Endothelial cell (in vitro differentiated cells): ENCODE measurements at regions not wholly inside any gene's neighbourhood (a gene's known extent, or its start where the extent isn't known, plus 50 kb on each side); places are given as distances from the start of the nearest gene placed in this dataset.

ENCODE experiments used
- DNase-seq: peaks from one replicate; pipeline ENCODE4 v3.0.0; 2021; ENCODE audit warnings: low spot score
- H3K27ac Mint-ChIP-seq: one replicate; pipeline ENCODE4 v1.8.0; 2021; ENCODE audit warnings: mixed read lengths, inconsistent platforms; ENCODE audit not compliant: unreplicated experiment
- H3K27me3 Mint-ChIP-seq: one replicate; pipeline ENCODE4 v1.8.0; 2021; ENCODE audit warnings: mild to moderate bottlenecking, moderate library complexity, mixed read lengths, inconsistent platforms; ENCODE audit not compliant: unreplicated experiment
- H3K36me3 Mint-ChIP-seq: one replicate; pipeline ENCODE4 v1.8.0; 2021; ENCODE audit warnings: mild to moderate bottlenecking, low read depth, mixed read lengths, inconsistent platforms; ENCODE audit not compliant: unreplicated experiment
- H3K4me1 Mint-ChIP-seq: one replicate; pipeline ENCODE4 v1.8.0; 2021; ENCODE audit warnings: mild to moderate bottlenecking, mixed read lengths, inconsistent platforms; ENCODE audit not compliant: unreplicated experiment
- H3K4me3 Mint-ChIP-seq: one replicate; pipeline ENCODE4 v1.8.0; 2021; ENCODE audit warnings: mild to moderate bottlenecking, mixed read lengths, inconsistent platforms; ENCODE audit not compliant: unreplicated experiment
- H3K9me3 Mint-ChIP-seq: one replicate; pipeline ENCODE4 v1.8.0; 2021; ENCODE audit warnings: mixed read lengths, inconsistent platforms; ENCODE audit not compliant: unreplicated experiment
- CTCF ChIP-seq: fragments of 200-600 bp; sonication (generic); IDR thresholded peaks from one replicate; pipeline ENCODE4 v1.5.0; 2021; ENCODE audit warnings: antibody characterized with exemption; ENCODE audit not compliant: unreplicated experiment

- no peak for DNase-seq
- no peak overlapping the region for H3K27ac Mint-ChIP-seq
- no peak for TF ChIP-seq CTCF
- no peak overlapping the region for H3K4me3 Mint-ChIP-seq
- H3K27me3 Mint-ChIP-seq: no peaks in the 10 kb centered on the region
- H3K9me3 Mint-ChIP-seq: no peaks in the 10 kb centered on the region
- no peaks in the 10 kb centered on the region for H3K4me1 Mint-ChIP-seq
- no peaks in the 10 kb centered on the region for H3K36me3 Mint-ChIP-seq
Observed at GRCh38 chr7:54864663-54865062, 105.7 kb upstream of the SEC61G start.

DNA sequence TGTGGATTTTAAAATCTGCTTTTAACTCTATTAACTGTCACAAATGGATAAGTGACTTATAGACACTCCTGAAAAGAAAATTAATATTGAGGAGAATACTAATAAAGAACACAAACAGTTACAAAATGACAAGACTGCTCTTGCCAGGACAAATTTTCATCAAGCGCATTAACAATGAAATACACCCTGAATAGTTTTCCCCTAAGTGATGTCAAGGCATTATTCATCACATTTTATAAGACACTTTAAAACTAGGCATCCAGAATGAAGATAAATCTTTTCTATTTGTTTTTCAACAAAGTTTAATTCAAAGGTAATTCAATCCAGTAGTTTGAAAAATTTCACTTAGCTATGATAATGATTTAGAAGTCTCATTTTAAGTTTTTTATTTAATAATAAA lies 110.5 kb upstream of the SEC61G start:
- no peak overlapping the region for H3K4me3 Mint-ChIP-seq
- no peak for TF ChIP-seq CTCF
- no peak overlapping the region for H3K27ac Mint-ChIP-seq
- no peaks in the 10 kb centered on the region for H3K9me3 Mint-ChIP-seq
- DNase-seq: no peak
- H3K4me1 Mint-ChIP-seq: no peaks in the 10 kb centered on the region
- no peaks in the 10 kb centered on the region for H3K27me3 Mint-ChIP-seq
- no peaks in the 10 kb centered on the region for H3K36me3 Mint-ChIP-seq

DNA sequence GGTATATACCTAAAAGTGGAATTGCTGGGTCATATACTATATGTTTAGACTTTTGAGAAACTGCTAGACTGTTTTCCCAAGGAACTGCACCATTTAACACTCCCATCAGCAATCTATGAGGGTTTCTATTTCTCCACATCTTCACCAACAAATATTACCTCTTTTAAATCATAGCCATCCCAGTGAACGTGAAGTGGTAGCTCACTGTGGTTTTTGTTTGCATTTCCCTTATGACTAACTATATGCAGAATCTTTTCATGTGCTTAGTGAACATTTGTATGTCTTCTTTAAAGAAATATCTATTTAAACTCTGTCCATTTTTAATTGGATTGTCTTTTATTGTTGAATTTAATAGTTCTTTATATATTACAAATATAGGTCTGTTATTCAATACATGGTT lies 115.8 kb upstream of the SEC61G start:
- Mint-ChIP-seq H3K4me1 (peaks cover 3% of the 10 kb centered on the region), H3K27ac (no peak overlapping the region), H3K9me3 (no peaks in the 10 kb centered on the region), H3K36me3 (no peaks in the 10 kb centered on the region), H3K27me3 (peaks cover 3% of the 10 kb centered on the region), H3K4me3 (no peak overlapping the region)
- DNase-seq: no peak
- no peak for TF ChIP-seq CTCF

DNA sequence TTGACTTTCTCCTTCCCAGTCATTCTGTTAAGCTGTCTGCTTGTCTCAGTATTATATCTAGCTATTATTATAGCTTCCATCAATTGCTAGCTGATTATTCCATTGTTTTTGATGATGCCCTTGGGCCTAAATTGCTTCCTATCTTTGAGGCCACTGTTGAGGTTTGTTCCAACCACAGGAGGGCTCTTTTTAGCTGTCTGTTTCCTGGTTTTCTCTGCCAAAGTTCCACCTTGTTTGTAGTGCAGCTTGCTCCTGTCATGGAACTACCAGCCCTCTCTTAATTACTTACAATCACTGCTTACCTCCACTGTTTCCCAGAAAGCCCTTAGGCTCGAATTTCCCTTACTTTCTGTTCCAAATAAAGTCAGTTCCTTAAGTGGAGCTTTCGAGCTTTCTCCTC lies 118.7 kb upstream of the SEC61G start:
- Mint-ChIP-seq H3K4me1 (peaks cover 3% of the 10 kb centered on the region), H3K9me3 (no peaks in the 10 kb centered on the region), H3K36me3 (no peaks in the 10 kb centered on the region), H3K27ac (no peak overlapping the region), H3K27me3 (peaks cover 3% of the 10 kb centered on the region), H3K4me3 (no peak overlapping the region)
- no peak for TF ChIP-seq CTCF
- no peak for DNase-seq

DNA sequence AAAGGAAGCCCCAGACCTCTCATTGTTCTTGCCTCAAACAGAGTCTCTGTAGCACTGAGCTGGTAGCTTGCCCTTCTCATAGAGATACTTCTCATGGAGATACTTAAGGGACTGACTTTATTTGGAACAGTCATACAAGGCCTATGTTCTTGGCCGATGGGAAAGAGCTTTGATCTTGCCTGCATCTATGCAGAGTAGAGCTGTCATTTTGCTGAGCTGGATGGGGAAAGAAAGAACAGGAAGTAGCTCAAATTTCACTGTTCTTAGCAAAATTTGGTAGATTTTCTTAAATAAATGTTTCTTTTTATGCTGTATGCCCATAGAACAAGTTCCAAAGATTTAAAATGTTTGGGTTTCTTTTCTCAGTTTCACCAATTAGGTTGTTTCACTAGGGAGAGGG lies 119.3 kb upstream of the SEC61G start:
- H3K9me3 Mint-ChIP-seq: no peaks in the 10 kb centered on the region
- H3K36me3 Mint-ChIP-seq: no peaks in the 10 kb centered on the region
- H3K4me3 Mint-ChIP-seq: no peak overlapping the region
- H3K27me3 Mint-ChIP-seq: peaks cover 3% of the 10 kb centered on the region
- H3K27ac Mint-ChIP-seq: no peak overlapping the region
- no peak for DNase-seq
- TF ChIP-seq CTCF: no peak
- H3K4me1 Mint-ChIP-seq: peaks cover 3% of the 10 kb centered on the region
